HG03097 (cell line): ENCODE measurements at regions not wholly inside any gene's neighbourhood (a gene's known extent, or its start where the extent isn't known, plus 50 kb on each side); places are given as distances from the start of the nearest gene placed in this dataset.

ENCODE experiments used
- ATAC-seq: cut with Tn5 transposase; IDR thresholded peaks from one replicate; pipeline ENCODE4 v1.9.1; 2021; ENCODE audit not compliant: unreplicated experiment, low FRiP score

- ATAC-seq, result no peak
Measured at GRCh38 chr18:22882084-22882483, 51.0 kb upstream of the RBBP8 start.

- ATAC-seq, result no peak
Measured at GRCh38 chr18:22883179-22883578, 49.9 kb upstream of the RBBP8 start.
